OCI-LY3 (cell line): ENCODE measurements at regions not wholly inside any gene's neighbourhood (a gene's known extent, or its start where the extent isn't known, plus 50 kb on each side); places are given as distances from the start of the nearest gene placed in this dataset.

Experiments
- EZH2phosphoT487 ChIP-seq: fragments of 200-600 bp; shearing (Covaris generic); IDR thresholded peaks from 2 replicates; pipeline ENCODE4 v1.6.1; 2018; ENCODE audit warnings: antibody characterized with exemption, mixed run types, low read depth
- TF ChIP-seq, protein P1 (sequence below): fragments of 200-600, 300-600 bp; sonication (generic); IDR thresholded peaks from 2 replicates; pipeline ENCODE4 v1.5.1; 2014; ENCODE audit warnings: antibody characterized with exemption, low read length, low read depth

DNA sequence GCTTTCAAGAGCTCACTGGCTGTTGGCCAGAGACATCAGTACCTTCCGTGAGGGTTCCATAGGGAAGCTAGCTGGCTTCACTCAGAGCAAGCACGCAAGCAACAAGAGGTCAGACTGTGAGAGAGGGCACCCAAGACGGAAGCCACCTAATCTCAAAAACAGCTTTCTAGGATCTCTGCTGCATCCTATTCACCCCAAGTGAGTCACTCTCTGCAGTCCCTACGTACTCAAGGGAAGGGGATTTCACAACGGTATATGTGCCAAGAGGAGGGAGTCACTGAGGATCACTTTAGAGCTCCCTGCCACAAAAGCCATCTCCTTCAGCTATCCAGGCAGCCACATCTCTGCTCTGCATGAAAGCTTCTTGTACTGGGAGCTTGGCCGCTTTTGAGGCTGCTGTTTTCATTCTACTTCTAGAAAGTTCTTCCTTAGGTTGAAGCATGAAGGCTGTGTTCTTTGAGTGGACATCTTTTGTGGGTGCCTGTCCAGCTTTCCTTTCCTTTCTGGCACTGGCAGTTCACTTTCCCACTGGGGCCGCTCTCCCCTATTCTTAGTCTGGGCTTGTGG lies 249.5 kb downstream of the MAN2A1 start:
- TF ChIP-seq, protein P1, sequence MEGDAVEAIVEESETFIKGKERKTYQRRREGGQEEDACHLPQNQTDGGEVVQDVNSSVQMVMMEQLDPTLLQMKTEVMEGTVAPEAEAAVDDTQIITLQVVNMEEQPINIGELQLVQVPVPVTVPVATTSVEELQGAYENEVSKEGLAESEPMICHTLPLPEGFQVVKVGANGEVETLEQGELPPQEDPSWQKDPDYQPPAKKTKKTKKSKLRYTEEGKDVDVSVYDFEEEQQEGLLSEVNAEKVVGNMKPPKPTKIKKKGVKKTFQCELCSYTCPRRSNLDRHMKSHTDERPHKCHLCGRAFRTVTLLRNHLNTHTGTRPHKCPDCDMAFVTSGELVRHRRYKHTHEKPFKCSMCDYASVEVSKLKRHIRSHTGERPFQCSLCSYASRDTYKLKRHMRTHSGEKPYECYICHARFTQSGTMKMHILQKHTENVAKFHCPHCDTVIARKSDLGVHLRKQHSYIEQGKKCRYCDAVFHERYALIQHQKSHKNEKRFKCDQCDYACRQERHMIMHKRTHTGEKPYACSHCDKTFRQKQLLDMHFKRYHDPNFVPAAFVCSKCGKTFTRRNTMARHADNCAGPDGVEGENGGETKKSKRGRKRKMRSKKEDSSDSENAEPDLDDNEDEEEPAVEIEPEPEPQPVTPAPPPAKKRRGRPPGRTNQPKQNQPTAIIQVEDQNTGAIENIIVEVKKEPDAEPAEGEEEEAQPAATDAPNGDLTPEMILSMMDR = no peak
- TF ChIP-seq EZH2phosphoT487 = no peak
